Mucosa of descending colon (tissue), 3 donors: ENCODE measurements at regions not wholly inside any gene's neighbourhood (a gene's known extent, or its start where the extent isn't known, plus 50 kb on each side); places are given as distances from the start of the nearest gene placed in this dataset.

Experiments
- ATAC-seq: fragments of 200-7000 bp; cut with Tn5 transposase; one replicate; pipeline ENCODE4 v1.9.1; 2020; ENCODE audit warnings: mild to moderate bottlenecking, moderate library complexity
- DNase-seq, 3 donors: peaks; one replicate each; pipeline ENCODE4 v3.0.0-alpha.2; 2020
- H3K36me3 ChIP-seq: fragments of 200-600 bp; one replicate; pipeline ENCODE4 v1.8.0; 2021; ENCODE audit warnings: low read depth, mild to moderate bottlenecking
- H3K4me1 ChIP-seq: fragments of 200-600 bp; one replicate; pipeline ENCODE4 v1.8.0; 2021; ENCODE audit warnings: low read depth, mild to moderate bottlenecking
- H3K4me3 ChIP-seq: fragments of 200-600 bp; one replicate; pipeline ENCODE4 v1.8.0; 2021; ENCODE audit warnings: mild to moderate bottlenecking
- H3K9me3 ChIP-seq: fragments of 200-600 bp; one replicate; pipeline ENCODE4 v1.8.0; 2021; ENCODE audit warnings: mild to moderate bottlenecking
- intact Hi-C, 2 donors: fragments of 100-400 bp; cut with DNase I in 1 of 2; cut with micrococcal nuclease in 1 of 2; formaldehyde crosslinking; loops; one replicate each; pipeline versions ENCODE4 v1.11.0 to v1.11.1; 2022; cut with DNase I, micrococcal nuclease
- TF ChIP-seq, protein P1 (sequence below): fragments of 200-600 bp; IDR thresholded peaks from one replicate; pipeline ENCODE4 v1.8.0; 2022; ENCODE audit warnings: antibody characterized with exemption, mild to moderate bottlenecking
- donor health status: DM: no; HTN: no; CAD: no; lungs with moderate emphysema.
- donor health status: DM: no; HTN: no; CAD: no.
- donor health status: DM: no; HTN: yes; CAD: no.

DNA sequence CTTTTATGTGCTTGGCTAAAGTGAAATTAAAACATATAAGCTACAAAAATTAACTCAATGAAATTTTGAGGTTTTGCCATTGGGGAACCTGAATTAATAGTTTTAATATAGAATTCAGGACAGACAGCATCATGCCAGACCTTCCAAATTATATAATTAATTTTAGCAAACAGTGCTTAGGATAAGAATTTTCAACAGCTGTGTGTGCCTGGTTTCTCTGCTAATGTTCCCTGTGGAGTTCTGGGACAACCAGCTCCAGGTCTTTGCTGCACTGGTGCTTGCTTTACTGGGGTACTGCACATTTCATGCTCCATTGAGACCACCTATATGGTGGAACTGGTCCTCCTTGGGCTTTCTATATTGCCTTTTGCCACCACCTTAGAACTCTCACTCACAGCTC lies 199.5 kb downstream of the NDFIP2 start:
- TF ChIP-seq, protein P1, sequence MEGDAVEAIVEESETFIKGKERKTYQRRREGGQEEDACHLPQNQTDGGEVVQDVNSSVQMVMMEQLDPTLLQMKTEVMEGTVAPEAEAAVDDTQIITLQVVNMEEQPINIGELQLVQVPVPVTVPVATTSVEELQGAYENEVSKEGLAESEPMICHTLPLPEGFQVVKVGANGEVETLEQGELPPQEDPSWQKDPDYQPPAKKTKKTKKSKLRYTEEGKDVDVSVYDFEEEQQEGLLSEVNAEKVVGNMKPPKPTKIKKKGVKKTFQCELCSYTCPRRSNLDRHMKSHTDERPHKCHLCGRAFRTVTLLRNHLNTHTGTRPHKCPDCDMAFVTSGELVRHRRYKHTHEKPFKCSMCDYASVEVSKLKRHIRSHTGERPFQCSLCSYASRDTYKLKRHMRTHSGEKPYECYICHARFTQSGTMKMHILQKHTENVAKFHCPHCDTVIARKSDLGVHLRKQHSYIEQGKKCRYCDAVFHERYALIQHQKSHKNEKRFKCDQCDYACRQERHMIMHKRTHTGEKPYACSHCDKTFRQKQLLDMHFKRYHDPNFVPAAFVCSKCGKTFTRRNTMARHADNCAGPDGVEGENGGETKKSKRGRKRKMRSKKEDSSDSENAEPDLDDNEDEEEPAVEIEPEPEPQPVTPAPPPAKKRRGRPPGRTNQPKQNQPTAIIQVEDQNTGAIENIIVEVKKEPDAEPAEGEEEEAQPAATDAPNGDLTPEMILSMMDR: no peak
- Histone ChIP-seq H3K9me3 (no peaks in the 10 kb centered on the region), H3K4me1 (no peaks in the 10 kb centered on the region), H3K4me3 (no peak overlapping the region), H3K36me3 (no peaks in the 10 kb centered on the region)
- no peak for ATAC-seq
- intact Hi-C loops: no loop called here
- no peak for DNase-seq

DNA sequence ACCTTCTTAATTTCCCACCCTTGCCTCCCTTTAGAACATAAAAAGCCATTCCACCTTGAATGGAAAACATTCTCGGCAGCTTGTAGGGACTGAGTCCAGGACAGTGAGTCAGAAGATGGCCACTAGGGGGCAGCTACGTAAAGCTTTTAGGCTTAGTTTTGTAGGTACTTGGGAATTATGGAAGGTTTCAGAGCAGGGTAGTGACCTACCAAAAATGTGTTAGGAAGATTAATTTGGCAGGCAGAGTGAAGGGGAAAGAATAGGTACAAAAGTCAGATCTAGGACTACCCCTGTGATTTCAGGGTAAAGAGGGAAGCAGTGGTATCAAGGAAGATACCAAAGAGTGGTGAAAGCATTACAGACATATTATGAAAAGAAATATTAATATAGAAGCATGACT lies 198.4 kb downstream of the NDFIP2 start:
- DNase-seq: peak in 2 of 3 donors; percentile 54 to 95
- ATAC-seq: peak; percentile 87
- no peaks in the 10 kb centered on the region for H3K36me3 ChIP-seq
- H3K4me3 ChIP-seq: no peak overlapping the region
- no peaks in the 10 kb centered on the region for H3K4me1 ChIP-seq
- H3K9me3 ChIP-seq: no peaks in the 10 kb centered on the region
- intact Hi-C loops: loop anchor here in 1 of 2 donors (2.0 to 5.0 kb wide), 2 partner anchors 563 to 681 kb away; no protein-coding TSS in a partner anchor
- TF ChIP-seq, protein P1: peak; percentile 51

DNA sequence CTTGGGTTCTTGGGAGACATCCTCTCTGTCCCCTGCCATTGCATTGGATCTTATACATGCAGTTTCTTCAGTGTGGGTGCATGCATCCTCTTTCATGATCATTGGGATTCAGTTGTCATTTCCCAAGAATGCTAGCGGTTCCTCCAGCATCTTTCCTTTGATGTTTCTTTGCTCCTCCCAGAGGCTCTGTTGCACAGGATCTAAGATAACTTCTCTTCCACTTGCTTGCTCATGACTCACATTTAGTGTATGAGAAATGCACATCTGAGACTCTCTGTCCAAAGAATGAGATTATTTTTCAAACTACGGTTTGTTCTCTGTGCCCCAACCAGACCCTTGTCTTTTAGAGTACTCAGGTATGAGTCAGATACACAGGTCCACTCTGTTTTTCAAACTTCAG lies 197.1 kb downstream of the NDFIP2 start:
- DNase-seq (no peak), ATAC-seq (no peak)
- no peaks in the 10 kb centered on the region for H3K4me1 ChIP-seq
- H3K36me3 ChIP-seq: no peaks in the 10 kb centered on the region
- H3K4me3 ChIP-seq: no peak overlapping the region
- intact Hi-C loops: loop anchor here in 1 of 2 donors (2.0 to 5.0 kb wide), 2 partner anchors 564 to 683 kb away; no protein-coding TSS in a partner anchor
- no peaks in the 10 kb centered on the region for H3K9me3 ChIP-seq
- TF ChIP-seq, protein P1: no peak

DNA sequence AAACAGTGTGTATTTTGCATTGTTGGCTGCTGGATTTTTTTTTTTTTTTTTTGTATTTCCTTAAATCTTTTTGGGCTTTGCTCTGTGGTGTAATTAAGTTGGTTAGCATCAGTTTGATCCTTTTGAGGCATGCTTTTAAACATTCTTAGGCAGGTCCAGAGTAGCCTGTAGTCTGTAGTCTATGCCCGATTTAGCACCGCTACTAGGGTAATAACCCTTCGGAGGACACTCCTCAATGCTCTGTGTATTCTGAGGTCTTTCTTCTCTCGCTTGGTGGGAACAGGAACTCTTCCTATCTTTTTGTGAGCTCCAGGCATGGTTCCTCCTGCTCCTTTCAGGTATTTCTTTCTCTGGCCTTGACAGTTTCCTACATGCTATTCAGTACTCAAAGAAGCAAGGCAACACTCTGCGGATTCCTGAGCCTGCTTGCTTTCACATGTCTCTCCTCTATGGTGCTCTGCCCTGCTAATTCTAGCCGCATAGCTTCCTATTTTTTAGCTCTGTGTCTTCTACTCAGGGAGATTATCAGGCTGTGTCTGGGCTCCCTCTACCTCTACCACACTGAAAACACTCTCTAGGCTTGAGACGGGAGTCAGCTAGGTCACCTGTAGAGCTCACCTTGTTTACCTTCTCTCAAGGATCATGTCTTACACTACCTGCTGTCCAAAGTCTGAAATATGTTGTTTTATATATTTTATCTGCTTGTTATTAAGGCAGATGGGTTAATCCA lies 195.1 kb downstream of the NDFIP2 start:
- ATAC-seq: peak; percentile 43
- intact Hi-C loops: loop anchor here in 1 of 2 donors (5.0 kb wide), 1 partner anchor 566 kb away; no protein-coding TSS in a partner anchor
- TF ChIP-seq, protein P1: no peak
- DNase-seq: no peak
- H3K4me3 ChIP-seq: no peak overlapping the region
- no peaks in the 10 kb centered on the region for H3K36me3 ChIP-seq
- H3K9me3 ChIP-seq: no peaks in the 10 kb centered on the region
- no peaks in the 10 kb centered on the region for H3K4me1 ChIP-seq

DNA sequence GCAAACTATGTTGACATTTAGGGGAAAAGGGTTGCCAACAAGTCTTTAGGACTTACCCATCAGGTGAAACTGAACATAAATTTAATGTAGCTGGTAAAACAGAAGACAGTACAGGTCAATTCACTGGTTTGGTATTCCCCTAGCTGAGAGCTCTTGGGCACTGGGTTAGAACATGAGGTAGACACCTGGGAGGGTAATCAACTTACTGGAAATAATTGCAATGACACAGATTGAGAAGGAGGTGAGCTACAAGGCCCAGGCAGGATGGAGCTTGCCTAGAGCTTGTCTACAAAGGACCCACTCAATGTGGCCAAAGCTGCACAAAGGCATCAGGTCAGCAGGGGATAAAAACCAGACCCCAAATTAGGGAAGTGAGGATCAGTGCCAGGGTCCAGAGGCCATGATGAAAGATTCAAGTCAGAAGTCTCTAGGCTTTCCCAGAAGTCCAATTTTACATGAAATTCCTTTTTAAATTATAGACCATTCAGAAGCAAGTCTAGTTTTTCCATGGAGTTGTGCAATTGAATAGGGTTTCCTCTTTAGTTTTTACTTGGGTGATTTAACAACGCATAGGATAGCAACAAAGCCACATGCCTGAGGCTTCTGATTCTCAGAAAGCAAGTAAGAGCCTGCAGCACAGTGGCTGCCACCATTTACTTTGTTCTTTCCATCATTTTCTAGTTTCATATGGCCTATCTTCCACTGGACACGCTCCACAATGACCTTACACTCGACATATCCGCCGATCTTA lies 194.0 kb downstream of the NDFIP2 start:
- TF ChIP-seq, protein P1: no peak
- Histone ChIP-seq H3K4me3 (no peak overlapping the region), H3K9me3 (no peaks in the 10 kb centered on the region), H3K4me1 (no peaks in the 10 kb centered on the region), H3K36me3 (no peaks in the 10 kb centered on the region)
- no peak for DNase-seq
- intact Hi-C loops: loop anchor here in 1 of 2 donors (5.0 kb wide), 1 partner anchor 567 kb away; no protein-coding TSS in a partner anchor
- no peak for ATAC-seq
